H1 (cell line): ENCODE measurements at regions not wholly inside any gene's neighbourhood (a gene's known extent, or its start where the extent isn't known, plus 50 kb on each side); places are given as distances from the start of the nearest gene placed in this dataset.

Source experiments
- GABPA ChIP-seq: IDR thresholded peaks from 2 replicates; pipeline ENCODE4 v1.6.1; 2011; ENCODE audit warnings: mild to moderate bottlenecking, low read length, moderate library complexity, borderline replicate concordance; ENCODE audit not compliant: insufficient read depth
- POLR2A ChIP-seq, 2 experiments: IDR thresholded peaks; 1 replicate in 1 of 2; 2 replicates in 1 of 2; pipeline ENCODE4 v1.6.1; 2011; ENCODE audit warnings: low read depth in 2 of 2, low read length in 2 of 2, mild to moderate bottlenecking in 2 of 2; ENCODE audit errors: control extremely low read depth in 1 of 2
- RFX5 ChIP-seq: IDR thresholded peaks from 2 replicates; pipeline ENCODE4 v1.6.1; 2011; ENCODE audit warnings: low read depth, low read length, improper control_type of control experiment, borderline replicate concordance
- SRF ChIP-seq: IDR thresholded peaks from 2 replicates; pipeline ENCODE4 v1.6.1; 2011; ENCODE audit warnings: mild to moderate bottlenecking, low read depth, low read length, moderate library complexity
- TAF1 ChIP-seq: IDR thresholded peaks from 2 replicates; pipeline ENCODE4 v1.6.1; 2011; ENCODE audit warnings: mild to moderate bottlenecking, low read depth, low read length
- TBP ChIP-seq: IDR thresholded peaks from 2 replicates; pipeline ENCODE4 v1.6.1; 2011; ENCODE audit warnings: low read depth, low read length, improper control_type of control experiment
- TCF12 ChIP-seq: IDR thresholded peaks from 2 replicates; pipeline ENCODE4 v1.6.1; 2011; ENCODE audit warnings: low read depth, mild to moderate bottlenecking, low read length

DNA sequence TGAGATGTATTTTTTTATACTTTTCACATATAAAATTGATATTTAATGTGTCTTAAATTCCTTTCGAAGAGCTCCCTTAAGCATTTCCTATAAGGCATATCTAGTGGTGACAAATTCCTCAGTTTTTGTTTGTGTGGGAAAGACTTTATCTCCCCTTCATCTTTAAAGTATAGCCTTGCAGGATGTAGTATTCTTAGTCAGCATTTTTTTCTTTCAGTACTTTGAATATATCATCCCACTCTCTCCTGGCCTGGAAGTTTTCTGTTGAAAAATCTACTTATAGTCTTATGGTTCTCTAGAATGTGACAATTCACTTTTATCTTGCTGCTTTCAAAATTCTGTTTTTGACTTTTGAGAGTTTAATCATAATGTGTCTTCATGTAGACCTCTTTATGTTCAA, 95.2 kb downstream of the EDEM1 start:
- TF ChIP-seq RFX5, result no peak
- TF ChIP-seq TBP, result no peak
- no peak for TF ChIP-seq TAF1
- TF ChIP-seq GABPA, result no peak
- TF ChIP-seq SRF, result no peak
- TF ChIP-seq TCF12, result no peak
- no peak for TF ChIP-seq POLR2A (IDR thresholded peaks at IDR 0.05; ENCODE audit: control extremely low read depth in 1 of 2, low read depth in 2 of 2, low read length in 2 of 2)
